HG03342 (cell line): ENCODE measurements at regions not wholly inside any gene's neighbourhood (a gene's known extent, or its start where the extent isn't known, plus 50 kb on each side); places are given as distances from the start of the nearest gene placed in this dataset.
"Not testable (repeated sequence)": the region's sequence is repeated elsewhere in the genome, so short reads cannot be mapped to it uniquely, and the experiment has no call there.

Experiments
- ATAC-seq: cut with Tn5 transposase; IDR thresholded peaks from one replicate; pipeline ENCODE4 v1.9.1; 2021; ENCODE audit warnings: mild to moderate bottlenecking, moderate library complexity; ENCODE audit not compliant: unreplicated experiment

GRCh38 chr6:81969814-81970213, 217.3 kb upstream of the TENT5A start:
- ATAC-seq, result no peak

DNA sequence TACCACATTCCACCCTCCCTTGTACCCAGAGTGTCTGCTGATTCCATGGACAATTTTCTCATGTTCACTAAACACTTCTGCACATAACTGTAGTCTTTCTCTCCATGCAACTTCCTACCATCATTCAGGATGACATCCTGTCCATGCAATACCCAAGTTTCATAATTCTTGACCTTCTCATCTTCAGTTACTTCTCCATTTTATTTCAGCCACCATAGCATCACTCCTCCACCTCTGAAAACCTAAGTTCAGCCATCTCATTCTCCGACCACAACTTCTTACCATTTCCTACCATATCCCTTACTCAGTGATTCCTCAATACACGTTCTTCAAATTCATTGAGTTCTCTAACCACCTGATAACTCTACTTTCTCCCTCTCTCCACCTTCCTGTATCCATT, 216.5 kb upstream of the TENT5A start:
- no peak for ATAC-seq

DNA sequence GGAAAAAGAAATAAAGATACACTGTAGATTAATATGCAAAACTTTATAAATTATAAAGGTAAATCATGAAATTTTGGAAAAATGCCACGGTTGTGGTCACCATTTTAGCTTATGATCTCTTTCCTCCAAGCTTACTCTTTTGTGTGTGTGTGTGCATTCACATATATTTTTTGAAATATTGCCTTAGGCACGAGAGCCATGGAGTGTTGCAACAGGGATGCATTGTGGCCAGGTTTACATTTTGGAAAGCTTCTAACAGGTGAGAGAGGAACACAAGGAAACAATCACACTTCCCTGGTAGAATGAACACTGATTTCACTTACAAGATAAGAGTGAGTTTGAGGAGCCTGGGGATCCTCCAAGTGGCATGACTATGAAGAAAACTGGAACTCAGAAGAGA, 214.5 kb upstream of the TENT5A start:
- ATAC-seq, result no peak

- ATAC-seq, result no peak
These were observed 209.7 kb upstream of the TENT5A start for GRCh38 chr6:81962198-81962597.

DNA sequence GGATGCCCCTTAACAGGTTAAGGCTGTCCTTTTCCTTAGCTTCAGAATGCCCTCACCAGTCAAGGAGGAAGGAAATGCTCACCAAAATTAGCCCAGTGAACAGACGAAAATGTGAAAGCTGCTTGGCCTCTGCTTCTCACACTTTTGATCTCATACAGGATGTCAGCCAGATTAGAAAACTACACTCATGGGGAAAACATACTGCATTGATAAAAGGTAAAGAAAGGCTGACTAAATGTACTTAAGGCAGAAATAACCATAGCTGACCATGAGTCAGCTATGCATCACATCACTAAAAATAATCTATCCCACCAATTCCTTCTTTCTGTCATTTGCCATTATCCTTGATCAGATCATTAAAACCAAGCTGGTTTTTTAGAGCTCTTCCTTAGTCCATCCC, 198.4 kb upstream of the TENT5A start:
- no peak for ATAC-seq

DNA sequence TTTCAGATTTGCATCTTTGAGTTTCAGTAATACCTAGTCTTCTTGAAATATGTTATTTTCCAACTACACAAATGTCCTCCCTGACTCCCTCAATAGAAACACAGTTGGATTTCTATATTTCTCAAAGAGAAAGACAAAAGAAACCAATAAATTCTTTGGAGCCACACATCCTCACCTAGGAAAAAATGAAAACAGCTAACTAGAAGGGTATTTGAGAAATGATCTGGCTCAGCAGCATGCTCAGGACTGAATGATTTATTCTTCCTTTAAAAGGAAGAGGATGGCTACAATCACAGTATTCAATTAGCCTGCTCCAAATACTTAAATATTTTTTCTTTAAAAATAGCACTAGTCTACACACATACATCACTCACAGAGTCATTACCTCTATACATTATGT, 196.4 kb upstream of the TENT5A start:
- no peak for ATAC-seq

- ATAC-seq, result not testable (repeated sequence)
These were observed 195.7 kb upstream of the TENT5A start for GRCh38 chr6:81948196-81948595.

DNA sequence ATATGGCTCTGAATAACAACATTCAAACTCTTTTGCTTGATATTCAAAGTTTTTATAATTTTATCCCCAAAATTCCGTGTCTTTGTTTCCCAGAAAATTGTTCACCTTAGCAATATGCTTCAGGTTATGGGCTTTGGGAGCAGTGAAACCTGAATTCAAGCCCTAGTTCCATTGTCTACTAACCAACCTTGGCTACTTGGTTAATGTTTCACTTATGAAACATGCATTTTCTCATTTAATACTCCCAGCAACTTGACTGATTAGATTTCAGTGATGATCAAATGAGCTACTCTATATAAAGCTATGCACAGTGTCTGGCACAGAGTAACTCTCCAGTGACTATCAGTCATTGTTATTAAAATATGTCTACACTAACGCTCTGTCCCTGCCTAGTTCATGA, 192.2 kb upstream of the TENT5A start:
- no peak for ATAC-seq

DNA sequence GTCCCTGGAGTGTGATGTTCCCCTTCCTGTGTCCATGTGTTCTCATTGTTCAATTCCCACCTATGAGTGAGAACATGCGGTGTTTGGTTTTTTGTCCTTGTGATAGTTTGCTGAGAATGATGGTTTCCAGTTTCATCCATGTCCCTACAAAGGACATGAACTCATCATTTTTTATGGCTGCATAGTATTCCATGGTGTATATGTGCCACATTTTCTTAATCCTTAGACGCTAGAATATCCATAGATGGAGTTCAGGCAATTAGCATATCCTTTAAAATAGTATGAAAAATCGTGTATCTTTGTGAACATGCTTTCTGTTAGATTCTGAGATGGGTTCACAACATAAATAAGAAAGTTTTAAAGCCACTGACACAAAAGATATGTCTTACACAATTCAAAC, 190.4 kb upstream of the TENT5A start:
- ATAC-seq, result not testable (repeated sequence)

DNA sequence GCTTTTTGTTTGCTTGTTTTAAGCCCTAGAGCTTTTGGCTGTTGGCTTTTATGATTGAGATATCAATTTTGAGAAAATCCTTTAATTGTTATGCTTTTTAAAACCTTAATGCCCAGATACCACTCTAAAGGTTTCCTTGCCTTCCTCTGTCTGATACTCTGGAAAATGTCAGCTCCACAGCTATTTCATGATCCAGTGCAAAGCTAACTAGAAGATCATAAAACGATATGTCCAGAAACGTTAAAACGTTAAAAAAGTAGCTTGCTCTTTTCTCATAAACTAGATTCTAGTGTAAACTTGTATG, 189.5 kb upstream of the TENT5A start:
- no peak for ATAC-seq

DNA sequence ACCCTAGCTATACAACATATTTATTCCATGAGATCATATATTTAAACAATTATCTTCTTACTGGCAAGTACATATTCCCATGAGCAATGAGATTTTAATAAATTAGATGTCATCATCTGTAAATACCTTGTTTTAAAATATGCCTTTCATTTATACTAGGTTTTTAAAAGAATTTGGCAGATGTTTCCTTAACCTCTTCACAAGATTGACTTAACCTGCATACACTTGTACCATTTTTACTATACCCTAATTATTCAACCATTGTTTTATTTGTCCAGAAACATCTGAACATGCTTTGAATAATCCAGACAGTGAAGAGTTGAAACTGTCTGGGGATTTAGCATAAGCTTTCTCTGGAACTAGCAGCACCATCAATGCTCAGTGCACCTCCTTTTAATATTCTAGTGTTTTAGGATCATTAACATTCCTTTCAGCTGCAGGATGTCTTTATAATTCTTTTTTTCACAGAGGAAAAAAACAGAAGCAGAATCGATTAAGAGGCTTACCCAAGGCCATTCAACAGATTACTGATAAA, 188.0 kb upstream of the TENT5A start:
- no peak for ATAC-seq

GRCh38 chr6:81939766-81940165, 187.3 kb upstream of the TENT5A start:
- ATAC-seq, result no peak

DNA sequence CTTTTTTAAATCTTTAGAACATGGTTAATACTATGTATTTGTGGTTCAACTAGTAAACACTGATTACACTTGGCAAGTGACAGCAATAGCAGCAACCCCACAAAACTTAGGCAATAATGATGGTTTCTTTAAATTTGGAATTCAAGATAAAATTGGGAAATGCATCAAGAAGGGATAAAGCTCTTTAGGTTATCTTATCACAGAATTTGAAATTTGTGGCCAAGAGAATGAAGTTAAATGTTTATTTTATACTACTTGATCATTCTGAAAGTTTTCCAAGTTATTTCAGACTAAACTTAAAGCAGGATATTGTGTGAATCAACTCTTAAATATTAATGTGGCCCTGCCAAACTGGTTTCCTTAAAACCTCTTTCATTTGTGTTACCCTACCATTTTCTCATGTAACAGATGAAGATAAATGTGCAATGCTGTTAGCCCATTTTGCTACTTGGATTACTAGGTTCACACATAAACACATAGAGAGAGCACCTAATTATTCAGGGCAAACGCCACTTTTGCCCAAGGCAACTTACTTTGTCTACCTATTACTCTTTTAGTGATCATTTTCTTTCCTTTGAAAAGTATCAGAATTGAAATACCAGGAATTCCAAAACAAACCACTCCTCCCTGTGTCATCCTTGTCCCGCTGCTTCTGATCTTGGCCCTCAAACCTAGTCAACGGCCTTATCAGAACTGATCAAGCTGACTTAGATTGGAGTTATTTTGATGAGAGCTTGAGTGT, 186.7 kb upstream of the TENT5A start:
- ATAC-seq, result no peak

- peak; percentile 85 for ATAC-seq
These were observed 185.8 kb upstream of the TENT5A start for GRCh38 chr6:81938014-81938856.

- no peak for ATAC-seq
These were observed 184.9 kb upstream of the TENT5A start for GRCh38 chr6:81937296-81937937.

DNA sequence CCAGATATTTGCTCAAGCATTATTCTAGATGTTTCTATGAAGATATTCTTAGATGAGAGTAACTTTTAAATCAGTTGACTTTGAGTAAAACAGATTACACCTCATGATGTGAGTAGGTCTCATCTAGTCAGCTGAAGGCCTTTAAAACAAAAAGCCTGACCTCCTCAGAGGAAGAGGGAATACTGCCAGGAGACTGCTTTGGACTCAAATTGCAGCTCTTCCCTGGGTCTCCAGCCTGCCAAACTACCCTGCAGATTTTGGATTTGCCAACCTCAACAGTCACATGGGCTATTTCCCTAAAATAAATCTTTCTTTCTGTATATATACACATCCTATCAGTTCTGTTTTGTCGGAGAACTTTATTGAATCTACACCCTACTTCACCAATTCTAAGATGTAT, 182.5 kb upstream of the TENT5A start:
- ATAC-seq, result no peak

GRCh38 chr6:81933608-81934051, 181.1 kb upstream of the TENT5A start:
- no peak for ATAC-seq

DNA sequence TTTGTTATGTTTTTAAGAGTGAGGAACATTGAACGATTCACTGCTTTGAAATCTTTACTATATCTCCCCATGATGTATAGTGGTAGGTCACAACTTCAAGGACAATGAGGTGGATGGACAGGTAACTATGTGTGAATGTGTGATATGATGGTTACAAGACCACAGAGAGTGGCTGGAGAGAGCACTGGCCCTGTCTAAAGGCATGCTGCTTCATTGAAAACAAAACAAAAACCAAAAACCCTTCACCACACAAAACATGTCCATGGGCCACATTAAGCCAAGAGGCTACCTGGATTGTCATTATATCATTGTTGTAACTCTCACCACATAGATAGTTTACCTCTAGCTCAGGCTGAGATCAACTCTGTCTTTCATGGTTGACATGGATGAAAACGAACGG, 180.6 kb upstream of the TENT5A start:
- no peak for ATAC-seq

DNA sequence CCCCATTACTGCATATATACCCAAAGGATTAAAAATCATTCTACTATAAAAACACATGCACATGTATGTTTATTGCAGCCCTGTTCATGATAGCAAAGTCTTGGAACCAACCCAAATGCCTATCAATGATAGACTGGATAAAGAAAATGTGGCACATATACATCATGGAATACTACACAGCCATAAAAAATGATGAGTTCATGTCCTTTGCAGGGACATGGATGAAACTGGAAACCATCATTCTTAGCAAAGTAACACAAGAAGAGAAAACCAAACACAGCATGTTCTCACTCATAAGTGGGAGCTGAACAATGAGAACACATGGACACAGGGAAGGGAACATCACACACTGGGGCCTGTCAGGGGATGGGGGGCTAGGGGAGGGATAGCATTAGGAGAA, 180.0 kb upstream of the TENT5A start:
- ATAC-seq, result not testable (repeated sequence)

DNA sequence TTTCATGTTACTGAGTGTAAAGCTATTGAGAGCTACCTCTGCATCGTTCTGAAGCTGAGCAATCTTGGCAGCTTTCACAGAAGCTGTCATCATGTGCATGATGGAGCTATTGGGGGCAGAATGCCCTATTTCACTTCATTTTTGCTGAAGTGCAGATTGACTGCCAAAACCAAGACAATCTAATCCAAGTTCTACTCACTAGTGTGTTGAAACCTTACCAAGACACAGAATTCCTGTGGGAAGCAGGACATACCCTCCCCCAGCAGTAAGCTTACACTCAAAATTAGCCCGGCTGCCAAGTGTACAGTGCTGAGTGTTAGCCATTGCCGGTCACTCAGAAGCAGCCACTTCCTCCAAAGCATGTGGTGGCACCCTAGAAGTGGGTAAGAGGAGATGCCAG, 177.3 kb upstream of the TENT5A start:
- no peak for ATAC-seq

DNA sequence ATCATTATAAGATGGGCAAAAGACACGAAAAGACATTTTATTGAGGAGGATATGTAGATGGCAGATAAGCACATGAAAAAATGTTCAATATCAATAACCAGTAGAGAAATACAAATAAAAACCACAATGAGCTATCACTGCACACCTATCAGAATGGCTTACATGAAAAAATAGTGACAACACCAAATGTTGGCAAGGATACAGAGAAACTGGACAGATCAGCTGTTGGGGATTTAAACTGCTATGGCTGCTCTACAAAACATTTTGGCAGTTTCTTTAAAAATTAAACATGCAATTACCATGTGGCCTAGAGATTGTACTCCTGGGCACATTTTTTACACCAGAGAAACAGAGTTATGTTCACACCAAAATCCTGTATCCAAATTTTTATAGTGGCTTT, 172.7 kb upstream of the TENT5A start:
- ATAC-seq, result no peak
